SU-DHL-6 (cell line): ENCODE measurements at regions not wholly inside any gene's neighbourhood (a gene's known extent, or its start where the extent isn't known, plus 50 kb on each side); places are given as distances from the start of the nearest gene placed in this dataset.
"Not testable (repeated sequence)": the region's sequence is repeated elsewhere in the genome, so short reads cannot be mapped to it uniquely, and the experiment has no call there.

Source experiments
- CTCF ChIP-seq: fragments of 200-600 bp; sonication (generic); IDR thresholded peaks from one replicate; pipeline ENCODE4 v1.5.1; 2017; ENCODE audit warnings: antibody characterized with exemption, mild to moderate bottlenecking, low read length, moderate library complexity; ENCODE audit not compliant: insufficient read depth, poor library complexity, severe bottlenecking
- EZH2phosphoT487 ChIP-seq: fragments of 200-600 bp; sonication (generic), shearing (Covaris generic); conservative IDR thresholded peaks from 2 replicates; pipeline ENCODE4 v1.6.1; 2018; ENCODE audit warnings: mild to moderate bottlenecking, antibody characterized with exemption, low read length, moderate library complexity, mixed read lengths

DNA sequence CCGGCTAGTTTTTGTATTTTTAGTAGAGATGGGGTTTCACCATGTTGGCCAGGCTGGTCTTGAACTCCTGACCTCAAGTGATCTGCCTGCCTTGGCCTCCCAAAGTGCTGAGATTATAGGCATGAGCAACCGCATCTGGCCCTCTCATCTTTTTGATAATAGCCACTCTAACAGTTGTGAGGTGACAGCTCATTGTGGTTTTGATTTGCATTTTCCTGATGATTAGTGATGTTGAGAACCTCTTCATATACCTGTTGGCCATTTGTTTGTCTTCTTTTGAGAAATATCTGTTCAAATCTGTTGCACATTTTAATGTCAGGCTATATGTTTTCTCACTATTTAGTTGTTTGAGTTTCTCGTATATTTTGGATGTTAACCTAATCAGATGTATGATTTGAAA is 95.6 kb upstream of the MEF2A start:
- not testable (repeated sequence) for TF ChIP-seq CTCF, EZH2phosphoT487
